ENCODE measurements at regions not wholly inside any gene's neighbourhood (a gene's known extent, or its start where the extent isn't known, plus 50 kb on each side); places are given as distances from the start of the nearest gene placed in this dataset.

- CTCF ChIA-PET, result interaction anchor here (0.6 kb wide), 2 partner anchors 9 to 272 kb away, joined by 3 read pairs; no protein-coding TSS in a partner anchor
- DNase-seq (ENCODE audit: low spot score), result no peak
- POLR2A ChIA-PET (ENCODE audit: low non-redundant PET), result no interaction called here
These were observed 95.7 kb downstream of the MAIP1 start for GRCh38 chr2:200050921-200051610.

DNA sequence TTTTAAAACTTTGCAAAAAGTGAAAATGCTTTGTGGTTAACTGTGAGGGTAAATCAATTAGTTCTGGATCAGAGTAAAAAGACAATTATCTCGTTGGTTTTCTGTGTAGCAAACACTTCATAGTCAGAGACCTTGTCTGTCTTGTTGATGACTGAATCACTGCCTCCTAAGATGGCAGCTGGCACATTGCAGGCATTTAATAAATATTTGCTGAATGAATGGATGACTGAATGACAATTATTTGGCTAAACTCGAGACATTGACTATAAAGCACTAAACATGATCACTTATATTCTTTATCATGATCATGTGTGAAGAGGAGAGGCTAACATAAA, 96.2 kb downstream of the MAIP1 start:
- CTCF ChIA-PET, result interaction anchor here (0.6 kb wide), 1 partner anchor 9 kb away, joined by 3 read pairs; no protein-coding TSS in a partner anchor
- TF ChIP-seq CTCF (conservative IDR thresholded peaks at IDR 0.05; ENCODE audit: low read depth), result no peak
- POLR2A ChIA-PET (ENCODE audit: low non-redundant PET), result no interaction called here
- H3K27ac ChIP-seq, result no peak overlapping the region
- no peak for DNase-seq (ENCODE audit: low spot score)

More at GRCh38 chr2:200050921-200051610, 95.7 kb downstream of the MAIP1 start:
- H3K27ac ChIP-seq, result no peak overlapping the region
- no peak for TF ChIP-seq CTCF (conservative IDR thresholded peaks at IDR 0.05; ENCODE audit: low read depth)

DNA sequence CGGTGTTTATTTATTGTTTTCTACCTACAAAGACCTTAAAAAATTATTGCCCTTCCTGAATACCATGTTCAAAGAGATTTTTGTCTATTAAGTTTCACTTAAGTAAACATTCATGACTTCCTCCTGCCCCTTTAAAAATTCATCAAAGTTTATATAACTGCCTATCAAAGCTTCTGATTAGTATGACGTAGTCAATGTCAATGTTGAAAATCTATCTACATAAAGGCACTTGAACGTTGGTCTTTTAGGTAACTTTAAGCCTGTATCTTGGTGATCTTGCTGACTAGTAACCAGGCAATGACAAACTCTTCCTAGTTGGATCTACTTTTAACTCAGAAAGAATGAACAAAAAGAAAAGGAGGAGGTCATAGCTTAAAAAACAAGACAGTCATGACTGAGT, 97.2 kb downstream of the MAIP1 start:
- TF ChIP-seq CTCF (conservative IDR thresholded peaks at IDR 0.05; ENCODE audit: low read depth), result no peak
- POLR2A ChIA-PET (ENCODE audit: low non-redundant PET), result no interaction called here
- no peak overlapping the region for H3K27ac ChIP-seq
- DNase-seq (ENCODE audit: low spot score), result no peak
- CTCF ChIA-PET, result interaction anchor here (0.7 kb wide), 1 partner anchor 67 kb away, joined by 5 read pairs; no protein-coding TSS in a partner anchor

DNA sequence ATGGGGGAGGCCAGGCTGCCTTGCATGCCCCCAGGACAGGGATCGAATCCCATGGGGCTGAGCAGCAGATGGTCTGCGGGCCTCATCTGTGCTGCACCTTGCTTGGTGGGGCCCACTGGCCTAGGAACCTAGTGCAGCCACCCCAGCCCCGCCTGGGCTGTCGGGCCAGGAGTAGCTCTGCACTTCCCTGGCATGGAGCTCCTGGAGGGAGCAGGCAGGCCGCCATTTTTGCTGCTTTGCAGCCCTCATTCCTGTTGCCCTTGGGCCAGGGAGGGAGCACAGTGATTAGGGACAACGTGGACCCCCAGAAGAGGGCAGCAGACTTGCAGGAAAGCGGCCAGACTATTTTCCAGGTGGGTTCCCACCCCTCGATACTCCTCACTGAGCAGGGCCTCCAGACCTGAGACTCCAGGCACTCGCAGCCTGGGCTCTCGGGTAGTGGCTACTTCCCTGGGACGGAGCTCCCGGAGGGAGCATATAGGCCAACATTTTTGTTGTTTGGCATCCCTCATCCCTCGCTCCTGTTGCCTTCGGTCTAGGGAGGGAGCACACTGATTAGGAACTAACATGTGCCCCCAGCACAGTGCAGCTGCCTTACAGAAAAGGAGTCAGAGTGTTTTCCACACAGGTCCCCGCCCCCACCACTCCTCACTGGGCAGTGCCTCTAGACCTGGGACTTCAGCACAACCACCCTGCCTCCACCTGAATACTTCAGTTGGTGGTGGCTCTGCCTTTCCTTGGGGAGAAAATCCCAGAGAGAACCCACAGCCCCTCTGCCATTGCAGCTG, 99.5 kb downstream of the MAIP1 start:
- DNase-seq (ENCODE audit: low spot score), result no peak
- H3K27ac ChIP-seq, result no peak overlapping the region
- CTCF ChIA-PET, result interaction anchor here (0.6 kb wide), 1 partner anchor 424 kb away, joined by 6 read pairs; no protein-coding TSS in a partner anchor
- TF ChIP-seq CTCF (conservative IDR thresholded peaks at IDR 0.05; ENCODE audit: low read depth), result no peak
- POLR2A ChIA-PET (ENCODE audit: low non-redundant PET), result no interaction called here

- POLR2A ChIA-PET (ENCODE audit: low non-redundant PET), result no interaction called here
- DNase-seq (ENCODE audit: low spot score), result no peak
- CTCF ChIA-PET, result no interaction called here
- TF ChIP-seq CTCF (conservative IDR thresholded peaks at IDR 0.05; ENCODE audit: low read depth), result no peak
- no peak overlapping the region for H3K27ac ChIP-seq
These were observed 100.7 kb downstream of the MAIP1 start for GRCh38 chr2:200056105-200056504.

DNA sequence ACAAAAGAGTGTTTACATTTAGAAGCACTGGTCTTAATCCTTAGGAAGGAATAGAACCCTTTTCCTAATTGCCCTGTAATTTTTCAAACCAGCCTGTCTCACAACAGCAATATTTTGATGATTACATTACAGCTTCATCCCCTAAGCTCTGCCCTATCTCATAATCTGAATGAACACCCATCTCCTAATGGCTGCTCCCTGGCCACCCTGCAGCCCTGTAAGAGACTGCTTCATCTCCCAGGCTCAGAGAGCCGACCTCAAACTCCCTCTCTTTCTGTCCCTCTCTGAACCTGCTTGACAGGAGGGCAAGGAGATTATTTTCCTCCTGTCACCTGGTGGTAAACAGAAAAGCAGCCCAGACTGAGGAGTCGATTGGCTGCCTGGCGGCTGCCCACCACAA, 107.8 kb downstream of the MAIP1 start:
- H3K27ac ChIP-seq, result no peak overlapping the region
- no peak for DNase-seq (ENCODE audit: low spot score)
- ChIA-PET POLR2A (ENCODE audit: low non-redundant PET) (no interaction called here), CTCF (no interaction called here)
- TF ChIP-seq CTCF (conservative IDR thresholded peaks at IDR 0.05; ENCODE audit: low read depth), result no peak
